ENCODE measurements at regions not wholly inside any gene's neighbourhood (a gene's known extent, or its start where the extent isn't known, plus 50 kb on each side); places are given as distances from the start of the nearest gene placed in this dataset.

DNA sequence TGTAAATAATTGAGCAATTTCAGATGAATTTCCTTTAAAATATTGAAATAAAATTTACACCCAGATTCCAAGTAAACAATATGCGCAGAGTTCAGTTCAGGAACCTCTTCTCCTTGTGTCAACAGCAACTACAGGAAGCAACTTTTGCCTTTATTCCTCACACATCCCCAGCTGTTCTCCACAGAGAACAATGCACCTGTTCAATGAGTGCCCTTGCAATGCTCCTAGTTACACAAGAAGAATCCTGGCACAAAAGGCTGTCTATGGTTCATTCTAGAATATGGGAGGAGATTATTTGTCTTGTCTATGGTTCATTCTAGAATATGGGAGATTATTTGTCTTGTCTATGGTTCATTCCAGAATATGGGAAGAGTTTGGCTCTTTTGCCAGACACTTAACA is 454.9 kb downstream of the BTBD3 start:
- Histone ChIP-seq H3K27me3 (no peaks in the 10 kb centered on the region), H3K9me3 (no peaks in the 10 kb centered on the region), H3K4me1 (no peaks in the 10 kb centered on the region), H3K4me3 (no peak overlapping the region), H3K27ac (no peak overlapping the region), H3K36me3 (replicated peaks in 1 of 2; ENCODE audit: insufficient read depth in 1 of 2, low read depth in 2 of 2) (no peaks in the 10 kb centered on the region)
- intact Hi-C loops (cut with DNase I), result no loop called here
- 67 to 79% methylated on average over 1 of the region's 1 CpG for WGBS, 2 donors
- no peak for TF ChIP-seq POLR2A (IDR thresholded peaks at IDR 0.05)
- TF ChIP-seq, protein P1, sequence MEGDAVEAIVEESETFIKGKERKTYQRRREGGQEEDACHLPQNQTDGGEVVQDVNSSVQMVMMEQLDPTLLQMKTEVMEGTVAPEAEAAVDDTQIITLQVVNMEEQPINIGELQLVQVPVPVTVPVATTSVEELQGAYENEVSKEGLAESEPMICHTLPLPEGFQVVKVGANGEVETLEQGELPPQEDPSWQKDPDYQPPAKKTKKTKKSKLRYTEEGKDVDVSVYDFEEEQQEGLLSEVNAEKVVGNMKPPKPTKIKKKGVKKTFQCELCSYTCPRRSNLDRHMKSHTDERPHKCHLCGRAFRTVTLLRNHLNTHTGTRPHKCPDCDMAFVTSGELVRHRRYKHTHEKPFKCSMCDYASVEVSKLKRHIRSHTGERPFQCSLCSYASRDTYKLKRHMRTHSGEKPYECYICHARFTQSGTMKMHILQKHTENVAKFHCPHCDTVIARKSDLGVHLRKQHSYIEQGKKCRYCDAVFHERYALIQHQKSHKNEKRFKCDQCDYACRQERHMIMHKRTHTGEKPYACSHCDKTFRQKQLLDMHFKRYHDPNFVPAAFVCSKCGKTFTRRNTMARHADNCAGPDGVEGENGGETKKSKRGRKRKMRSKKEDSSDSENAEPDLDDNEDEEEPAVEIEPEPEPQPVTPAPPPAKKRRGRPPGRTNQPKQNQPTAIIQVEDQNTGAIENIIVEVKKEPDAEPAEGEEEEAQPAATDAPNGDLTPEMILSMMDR (IDR thresholded peaks at IDR 0.05), result no peak
- ATAC-seq (no peak), DNase-seq (no peak)

DNA sequence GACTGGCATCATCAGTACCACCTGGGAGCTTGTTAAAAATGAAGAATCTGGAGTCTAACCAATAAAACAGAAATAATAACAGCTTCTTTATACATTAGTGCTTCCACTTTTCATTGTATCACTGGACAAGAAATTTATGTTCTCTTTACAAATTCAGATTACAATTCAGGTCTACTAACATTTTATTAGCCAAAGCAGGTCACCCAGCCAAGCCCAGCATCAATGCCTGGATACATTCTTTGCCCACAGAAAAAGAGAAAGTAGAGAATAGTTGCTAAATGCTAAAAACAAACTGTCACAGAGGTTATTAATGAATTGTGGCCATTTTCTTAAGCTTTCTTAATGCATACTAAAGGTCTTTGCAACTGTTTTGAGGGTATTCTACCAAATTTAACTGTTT is 458.3 kb downstream of the BTBD3 start:
- TF ChIP-seq POLR2A (IDR thresholded peaks at IDR 0.05), result no peak
- intact Hi-C loops (cut with DNase I), result no loop called here
- no peak for DNase-seq

DNA sequence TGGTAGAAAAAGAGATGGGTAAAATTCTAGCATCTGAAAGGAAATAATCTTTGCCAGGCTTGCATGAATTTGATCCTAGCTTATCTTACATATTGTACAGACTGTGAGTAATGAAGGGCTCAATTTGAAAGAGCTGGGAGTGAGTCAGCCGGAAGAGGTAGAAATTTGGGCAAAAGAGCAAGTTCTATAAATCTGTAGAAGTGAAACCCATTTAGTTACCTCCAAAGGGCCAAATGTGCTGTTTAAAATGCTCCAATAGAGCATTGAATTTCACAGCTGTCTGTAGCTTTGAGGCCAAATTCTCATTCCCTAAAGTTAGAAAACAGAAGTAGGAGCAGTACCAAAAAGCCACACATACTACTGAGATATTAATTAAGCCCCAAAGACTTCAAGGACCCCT is 466.1 kb downstream of the BTBD3 start:
- TF ChIP-seq, protein P1 (IDR thresholded peaks at IDR 0.05), result no peak
- no peak for TF ChIP-seq POLR2A (IDR thresholded peaks at IDR 0.05)
- ATAC-seq (no peak), DNase-seq (no peak)
- H3K36me3 ChIP-seq (replicated peaks in 1 of 2; ENCODE audit: insufficient read depth in 1 of 2, low read depth in 2 of 2), result no peaks in the 10 kb centered on the region
- H3K4me1 ChIP-seq, result no peaks in the 10 kb centered on the region
- H3K9me3 ChIP-seq, result no peaks in the 10 kb centered on the region
- H3K27ac ChIP-seq, result no peak overlapping the region
- no peak overlapping the region for H3K4me3 ChIP-seq
- WGBS, 2 donors, result 88 to 89% methylated on average over 1 of the region's 1 CpG
- no peaks in the 10 kb centered on the region for H3K27me3 ChIP-seq
- intact Hi-C loops (cut with DNase I), result no loop called here

More for the DNA sequence above, 458.3 kb downstream of the BTBD3 start:
- H3K36me3 ChIP-seq (replicated peaks in 1 of 2; ENCODE audit: insufficient read depth in 1 of 2, low read depth in 2 of 2), result no peaks in the 10 kb centered on the region
- no peaks in the 10 kb centered on the region for H3K4me1 ChIP-seq
- no peaks in the 10 kb centered on the region for H3K9me3 ChIP-seq
- no peak for ATAC-seq
- no peak overlapping the region for H3K4me3 ChIP-seq
- no peaks in the 10 kb centered on the region for H3K27me3 ChIP-seq
- no peak overlapping the region for H3K27ac ChIP-seq

DNA sequence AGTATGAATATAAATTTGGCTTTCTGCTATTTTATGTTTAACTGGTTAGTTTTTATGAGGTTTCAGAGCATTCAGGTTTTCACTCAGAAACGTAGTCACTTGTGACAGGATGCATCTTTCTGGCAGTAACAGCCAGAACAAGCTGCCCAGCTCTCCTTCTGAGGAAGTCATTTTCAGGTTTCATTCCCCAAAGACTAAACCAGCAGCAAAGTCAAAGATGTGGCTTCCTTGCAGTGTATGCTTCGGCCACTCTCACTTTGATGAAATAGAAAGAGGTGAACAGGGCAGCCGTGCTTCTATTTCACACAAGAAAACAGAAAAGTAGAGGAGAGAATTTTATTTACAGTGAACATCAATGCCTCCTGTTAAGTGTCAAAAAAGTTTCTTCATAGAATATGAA is 469.1 kb downstream of the BTBD3 start:
- no peak for TF ChIP-seq POLR2A (IDR thresholded peaks at IDR 0.05)
- TF ChIP-seq, protein P1 (IDR thresholded peaks at IDR 0.05), result no peak
- Histone ChIP-seq H3K9me3 (no peaks in the 10 kb centered on the region), H3K27me3 (no peaks in the 10 kb centered on the region), H3K36me3 (replicated peaks in 1 of 2; ENCODE audit: insufficient read depth in 1 of 2, low read depth in 2 of 2) (no peaks in the 10 kb centered on the region), H3K4me3 (no peak overlapping the region), H3K4me1 (no peaks in the 10 kb centered on the region), H3K27ac (no peak overlapping the region)
- ATAC-seq, result no peak
- intact Hi-C loops (cut with DNase I), result no loop called here
- DNase-seq, result no peak
- 60 to 66% methylated on average over 3 of the region's 3 CpGs for WGBS, 2 donors

DNA sequence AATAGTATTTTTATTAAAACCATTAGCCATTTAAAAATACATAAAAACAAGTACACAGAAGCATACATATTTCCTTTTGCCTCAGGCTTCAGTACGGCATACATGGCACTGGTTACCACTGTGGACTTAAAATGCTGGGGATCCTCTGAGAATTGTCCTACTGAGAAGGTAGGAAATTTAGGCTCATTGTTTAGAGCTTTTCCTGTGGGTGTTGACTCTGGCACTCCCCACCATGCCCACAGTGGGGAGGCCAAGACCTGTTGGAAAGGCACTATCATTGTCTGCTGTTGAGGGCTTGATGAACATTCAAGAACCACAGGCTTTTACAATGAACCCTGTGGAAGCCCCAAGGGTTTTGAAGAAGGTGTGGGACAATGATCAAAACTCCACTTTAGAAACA is 473.4 kb downstream of the BTBD3 start:
- ATAC-seq (no peak), DNase-seq (no peak)
- Histone ChIP-seq H3K27me3 (no peaks in the 10 kb centered on the region), H3K27ac (no peak overlapping the region), H3K4me1 (no peaks in the 10 kb centered on the region), H3K36me3 (replicated peaks in 1 of 2; ENCODE audit: insufficient read depth in 1 of 2, low read depth in 2 of 2) (no peaks in the 10 kb centered on the region), H3K4me3 (no peak overlapping the region), H3K9me3 (no peaks in the 10 kb centered on the region)
- intact Hi-C loops (cut with DNase I), result no loop called here
- WGBS, 2 donors, result 84 to 94% methylated on average over 1 of the region's 1 CpG
- TF ChIP-seq, protein P1 (IDR thresholded peaks at IDR 0.05), result no peak
- TF ChIP-seq POLR2A (IDR thresholded peaks at IDR 0.05), result no peak

Data from body of pancreas (tissue), 4 donors.